ENCODE measurements at regions not wholly inside any gene's neighbourhood (a gene's known extent, or its start where the extent isn't known, plus 50 kb on each side); places are given as distances from the start of the nearest gene placed in this dataset.

- TF ChIP-seq POLR2A (IDR thresholded peaks at IDR 0.05; ENCODE audit: low read length) (no peak), GATA1 (IDR thresholded peaks at IDR 0.05; ENCODE audit: low read depth, low read length) (no peak)
These were observed 92.5 kb upstream of the NXT1 start for GRCh38 chr20:23257848-23258746.
